Gastroesophageal sphincter (tissue), 4 donors: ENCODE measurements at regions not wholly inside any gene's neighbourhood (a gene's known extent, or its start where the extent isn't known, plus 50 kb on each side); places are given as distances from the start of the nearest gene placed in this dataset.

ENCODE experiments used
- ATAC-seq: fragments of 150-250 bp; one replicate; pipeline ENCODE4 v1.9.1; 2016; ENCODE audit warnings: mild to moderate bottlenecking, moderate library complexity
- H3K27ac ChIP-seq, 4 donors: fragments of 200-600 bp; sonication (generic) in 3 of 4; 1 replicate in 3 of 4; 2 replicates in 1 of 4; pipeline ENCODE4 v1.5.1; 2016 to 2019
- H3K27me3 ChIP-seq: fragments of 200-600 bp; sonication (generic); one replicate; pipeline ENCODE4 v1.5.1; 2019
- H3K36me3 ChIP-seq, 2 donors: fragments of 200-600 bp; sonication (generic); one replicate each; pipeline ENCODE4 v1.5.1; 2019; ENCODE audit warnings: control low read depth in 1 of 2
- H3K4me1 ChIP-seq, 3 donors: fragments of 200-600 bp; sonication (generic); 1 replicate in 2 of 3; 2 replicates in 1 of 3; pipeline ENCODE4 v1.5.1; 2016 to 2019; ENCODE audit warnings: control low read depth in 2 of 3
- H3K4me3 ChIP-seq, 2 donors: fragments of 200-600 bp; sonication (generic); one replicate each; pipeline ENCODE4 v1.5.1; 2019; ENCODE audit warnings: mild to moderate bottlenecking in 1 of 2, moderate library complexity in 1 of 2
- H3K9me3 ChIP-seq, 3 donors: fragments of 200-600 bp; sonication (generic); one replicate each; pipeline ENCODE4 v1.5.1; 2017 to 2019; ENCODE audit warnings: control low read depth in 2 of 3
- CTCF ChIP-seq, 4 experiments: fragments of 200-600 bp in 2 of 4; fragments of 450-650 bp in 2 of 4; sonication (generic) in 1 of 4; IDR thresholded peaks; one replicate each; pipeline ENCODE4 v1.5.1; 2017 to 2019; ENCODE audit warnings: antibody characterized with exemption in 4 of 4, mild to moderate bottlenecking in 2 of 4, moderate library complexity in 2 of 4
- EP300 ChIP-seq: sonication (generic); formaldehyde crosslinking; IDR thresholded peaks from one replicate; pipeline ENCODE4 v1.6.1; 2017; ENCODE audit warnings: antibody characterized with exemption, mild to moderate bottlenecking
- POLR2A ChIP-seq, 2 donors: fragments of 450-650 bp; IDR thresholded peaks; one replicate each; pipeline ENCODE4 v1.6.1; 2017; ENCODE audit warnings: antibody characterized with exemption in 2 of 2, mild to moderate bottlenecking in 2 of 2, moderate library complexity in 1 of 2
- POLR2AphosphoS5 ChIP-seq: sonication (generic); formaldehyde crosslinking; IDR thresholded peaks from one replicate; pipeline ENCODE4 v1.6.1; 2017; ENCODE audit warnings: antibody characterized with exemption
- WGBS, 2 donors: methylation state at CpG; one replicate each; pipeline ENCODE4 v1.1.5; 2018; ENCODE audit warnings: low coverage in 1 of 2; 5-methylcytosine and 5-hydroxymethylcytosine counted together

GRCh38 chr5:61969755-61970154 is 336.3 kb upstream of the KIF2A start:
- H3K9me3 ChIP-seq = no peaks in the 10 kb centered on the region
- no peaks in the 10 kb centered on the region for H3K4me1 ChIP-seq
- no peak for TF ChIP-seq POLR2AphosphoS5
- no peak for TF ChIP-seq POLR2A (IDR thresholded peaks at IDR 0.05)
- TF ChIP-seq EP300 = no peak
- no peak for TF ChIP-seq CTCF (IDR thresholded peaks at IDR 0.05)
- no peaks in the 10 kb centered on the region for H3K27me3 ChIP-seq
- no peaks in the 10 kb centered on the region for H3K36me3 ChIP-seq
- 72 to 80% methylated on average over 2 of the region's 2 CpGs for WGBS, 2 donors
- H3K27ac ChIP-seq = no peak overlapping the region
- no peak overlapping the region for H3K4me3 ChIP-seq
- no peak for ATAC-seq

GRCh38 chr5:61970218-61970617 is 335.8 kb upstream of the KIF2A start:
- Histone ChIP-seq H3K4me1 (no peaks in the 10 kb centered on the region), H3K4me3 (no peak overlapping the region), H3K9me3 (no peaks in the 10 kb centered on the region), H3K27ac (no peak overlapping the region), H3K27me3 (no peaks in the 10 kb centered on the region), H3K36me3 (no peaks in the 10 kb centered on the region)
- WGBS, 2 donors = 77 to 83% methylated on average over 7 of the region's 7 CpGs
- ATAC-seq = no peak
- no peak for TF ChIP-seq EP300
- no peak for TF ChIP-seq POLR2A (IDR thresholded peaks at IDR 0.05)
- no peak for TF ChIP-seq POLR2AphosphoS5
- no peak for TF ChIP-seq CTCF (IDR thresholded peaks at IDR 0.05)

GRCh38 chr5:61974680-61975079 is 331.3 kb upstream of the KIF2A start:
- H3K9me3 ChIP-seq = no peaks in the 10 kb centered on the region
- no peaks in the 10 kb centered on the region for H3K27me3 ChIP-seq
- no peak overlapping the region for H3K4me3 ChIP-seq
- TF ChIP-seq CTCF (IDR thresholded peaks at IDR 0.05) = no peak
- TF ChIP-seq POLR2AphosphoS5 = no peak
- TF ChIP-seq POLR2A (IDR thresholded peaks at IDR 0.05) = no peak
- no peak for TF ChIP-seq EP300
- ATAC-seq = no peak
- WGBS, 2 donors = 80 to 81% methylated on average over 1 to 5 of the region's 6 CpGs
- H3K4me1 ChIP-seq = no peaks in the 10 kb centered on the region
- no peaks in the 10 kb centered on the region for H3K36me3 ChIP-seq
- H3K27ac ChIP-seq = no peak overlapping the region

GRCh38 chr5:61981886-61982285 is 324.1 kb upstream of the KIF2A start:
- H3K9me3 ChIP-seq = peaks cover 0 to 8% (median 0%) of the 10 kb centered on the region in 3 donors
- H3K36me3 ChIP-seq = no peaks in the 10 kb centered on the region
- no peaks in the 10 kb centered on the region for H3K4me1 ChIP-seq
- WGBS, 2 donors = 55 to 78% methylated on average over 5 to 6 of the region's 6 CpGs
- ATAC-seq = no peak
- H3K4me3 ChIP-seq = no peak overlapping the region
- H3K27ac ChIP-seq = no peak overlapping the region
- TF ChIP-seq POLR2A (IDR thresholded peaks at IDR 0.05) (no peak), EP300 (no peak), POLR2AphosphoS5 (no peak), CTCF (IDR thresholded peaks at IDR 0.05) (no peak)
- H3K27me3 ChIP-seq = no peaks in the 10 kb centered on the region

GRCh38 chr5:61991430-61991829 is 314.6 kb upstream of the KIF2A start:
- no peak for ATAC-seq
- no peaks in the 10 kb centered on the region for H3K27me3 ChIP-seq
- peaks cover 0 to 7% (median 0%) of the 10 kb centered on the region in 3 donors for H3K9me3 ChIP-seq
- no peak overlapping the region for H3K27ac ChIP-seq
- H3K36me3 ChIP-seq = no peaks in the 10 kb centered on the region
- WGBS, 2 donors = 40 to 86% methylated on average over 1 to 4 of the region's 4 CpGs
- no peak overlapping the region for H3K4me3 ChIP-seq
- TF ChIP-seq EP300 = no peak
- TF ChIP-seq POLR2AphosphoS5 = no peak
- no peak for TF ChIP-seq POLR2A (IDR thresholded peaks at IDR 0.05)
- no peak for TF ChIP-seq CTCF (IDR thresholded peaks at IDR 0.05)
- H3K4me1 ChIP-seq = no peaks in the 10 kb centered on the region
